ENCODE measurements at regions not wholly inside any gene's neighbourhood (a gene's known extent, or its start where the extent isn't known, plus 50 kb on each side); places are given as distances from the start of the nearest gene placed in this dataset.
"Not testable (repeated sequence)": the region's sequence is repeated elsewhere in the genome, so short reads cannot be mapped to it uniquely, and the experiment has no call there.

- H3K4me3 Mint-ChIP-seq, result no peak overlapping the region
- H3K4me1 Mint-ChIP-seq, result no peaks in the 10 kb centered on the region
- no peaks in the 10 kb centered on the region for H3K9me3 Mint-ChIP-seq
- no peak overlapping the region for H3K27ac Mint-ChIP-seq
- no peaks in the 10 kb centered on the region for H3K27me3 Mint-ChIP-seq
- CTCF ChIA-PET, result no interaction called here
- DNase-seq, result no peak
- H3K36me3 Mint-ChIP-seq, result no peaks in the 10 kb centered on the region
Observed at GRCh38 chr4:173685165-173685830, 155.3 kb upstream of the HAND2 start.

DNA sequence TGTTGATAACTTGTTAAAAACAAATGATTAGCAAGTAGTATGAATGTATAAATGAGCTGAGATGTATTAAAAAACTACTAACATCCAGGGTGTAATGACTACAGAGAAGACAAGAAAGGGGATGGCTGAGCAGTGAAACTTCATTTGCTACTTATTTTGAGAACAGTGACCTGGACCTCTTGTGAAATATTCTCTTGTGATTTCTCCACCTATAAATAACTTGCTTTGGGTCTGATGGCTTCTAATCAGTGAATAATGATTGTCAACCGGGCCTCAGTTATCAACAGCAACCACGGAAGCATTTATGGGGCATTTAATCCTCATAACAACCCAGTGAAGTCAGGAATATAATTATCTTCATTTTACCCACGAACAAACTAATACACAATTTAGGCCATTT is 154.2 kb upstream of the HAND2 start:
- CTCF ChIA-PET, result no interaction called here
- Mint-ChIP-seq H3K4me3 (no peak overlapping the region), H3K9me3 (no peaks in the 10 kb centered on the region), H3K27ac (no peak overlapping the region), H3K27me3 (no peaks in the 10 kb centered on the region), H3K36me3 (no peaks in the 10 kb centered on the region), H3K4me1 (no peaks in the 10 kb centered on the region)
- DNase-seq, result no peak

- H3K4me3 Mint-ChIP-seq, result no peak overlapping the region
- H3K27ac Mint-ChIP-seq, result no peak overlapping the region
- H3K27me3 Mint-ChIP-seq, result no peaks in the 10 kb centered on the region
- DNase-seq, result no peak
- CTCF ChIA-PET, result no interaction called here
- no peaks in the 10 kb centered on the region for H3K9me3 Mint-ChIP-seq
- H3K4me1 Mint-ChIP-seq, result no peaks in the 10 kb centered on the region
- H3K36me3 Mint-ChIP-seq, result no peaks in the 10 kb centered on the region
Observed at GRCh38 chr4:173682609-173683008, 152.6 kb upstream of the HAND2 start.

DNA sequence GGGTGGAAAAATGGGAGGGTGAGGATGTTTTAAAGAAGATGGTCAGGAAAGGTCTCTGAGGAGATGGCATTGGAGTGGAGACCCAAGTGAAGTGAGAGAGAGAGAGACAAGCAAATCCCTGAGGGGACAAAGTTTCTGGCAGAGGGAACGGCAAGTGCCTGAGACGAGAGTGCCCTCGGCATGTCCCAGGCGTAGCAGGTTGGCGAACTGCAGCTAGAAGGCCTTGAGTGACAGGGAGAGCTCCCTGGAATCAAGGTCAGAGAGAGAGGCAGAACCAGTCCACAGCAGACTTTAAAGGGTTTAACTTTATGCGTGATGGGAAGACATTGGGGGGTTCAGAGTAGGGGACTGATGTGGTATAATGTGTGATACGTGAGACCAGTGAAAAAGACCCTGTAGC is 150.2 kb upstream of the HAND2 start:
- CTCF ChIA-PET, result no interaction called here
- Mint-ChIP-seq H3K36me3 (no peaks in the 10 kb centered on the region), H3K27ac (no peak overlapping the region), H3K4me3 (no peak overlapping the region), H3K9me3 (no peaks in the 10 kb centered on the region), H3K27me3 (no peaks in the 10 kb centered on the region), H3K4me1 (no peaks in the 10 kb centered on the region)
- DNase-seq, result no peak

- no peaks in the 10 kb centered on the region for H3K27me3 Mint-ChIP-seq
- H3K36me3 Mint-ChIP-seq, result no peaks in the 10 kb centered on the region
- DNase-seq, result no peak
- CTCF ChIA-PET, result no interaction called here
- H3K27ac Mint-ChIP-seq, result no peak overlapping the region
- H3K9me3 Mint-ChIP-seq, result no peaks in the 10 kb centered on the region
- H3K4me3 Mint-ChIP-seq, result no peak overlapping the region
- no peaks in the 10 kb centered on the region for H3K4me1 Mint-ChIP-seq
Observed at GRCh38 chr4:173675446-173675845, 145.4 kb upstream of the HAND2 start.

DNA sequence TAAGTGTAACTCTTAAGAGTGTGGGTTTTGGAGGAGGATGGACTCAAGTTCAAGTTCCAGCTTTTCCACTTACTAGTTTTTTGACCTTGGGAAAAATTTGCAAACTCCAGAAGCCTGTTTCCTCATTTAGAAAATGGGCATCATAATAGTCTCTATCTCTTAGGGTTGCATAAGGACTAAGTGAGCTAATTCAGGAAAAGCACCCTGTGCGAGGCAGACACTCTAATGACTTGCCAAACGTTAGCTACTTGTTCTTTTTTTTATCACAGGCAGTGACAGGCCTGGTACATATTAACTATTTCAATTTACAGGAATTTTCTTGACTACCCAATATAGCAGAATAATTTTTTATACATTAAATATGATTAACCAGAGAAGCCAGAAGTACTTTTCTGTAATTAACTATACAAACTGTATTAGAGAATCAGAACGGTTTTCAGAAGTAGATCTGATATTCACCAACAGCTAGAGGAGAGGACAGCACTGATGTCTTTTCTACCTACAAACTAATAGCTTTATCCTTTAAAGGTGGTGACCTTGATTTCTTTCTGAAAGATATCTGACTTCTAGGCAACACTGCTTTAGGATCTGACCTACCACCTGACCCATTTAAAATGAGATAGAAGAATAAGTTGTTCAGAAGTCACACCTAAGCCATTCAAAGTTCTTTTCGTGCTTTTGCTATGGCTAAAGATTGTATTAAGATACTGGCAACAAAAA is 139.6 kb upstream of the HAND2 start:
- Mint-ChIP-seq H3K4me1 (no peaks in the 10 kb centered on the region), H3K27ac (no peak overlapping the region), H3K4me3 (no peak overlapping the region), H3K36me3 (no peaks in the 10 kb centered on the region), H3K9me3 (no peaks in the 10 kb centered on the region), H3K27me3 (no peaks in the 10 kb centered on the region)
- DNase-seq, result no peak
- CTCF ChIA-PET, result no interaction called here

DNA sequence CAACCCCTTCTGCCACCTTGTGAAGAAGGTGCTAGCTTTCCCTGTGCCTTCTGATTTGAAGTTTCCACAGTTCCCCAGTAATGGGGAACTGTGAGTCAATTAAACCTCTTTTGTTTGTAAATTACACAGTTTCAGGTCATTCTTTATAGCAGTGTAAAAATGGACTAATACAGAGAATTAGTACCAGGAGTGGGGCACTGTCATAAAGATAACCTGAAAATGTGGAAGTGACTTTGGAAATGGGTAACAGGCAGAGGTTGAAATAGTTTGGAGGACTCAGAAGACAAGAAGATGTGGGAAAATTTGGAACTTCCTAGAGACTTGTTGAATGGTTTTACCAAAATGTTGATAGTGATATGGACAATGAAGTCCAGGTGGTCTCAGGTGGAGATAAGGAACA is 131.0 kb upstream of the HAND2 start:
- CTCF ChIA-PET, result no interaction called here
- peaks cover 3% of the 10 kb centered on the region for H3K9me3 Mint-ChIP-seq

DNA sequence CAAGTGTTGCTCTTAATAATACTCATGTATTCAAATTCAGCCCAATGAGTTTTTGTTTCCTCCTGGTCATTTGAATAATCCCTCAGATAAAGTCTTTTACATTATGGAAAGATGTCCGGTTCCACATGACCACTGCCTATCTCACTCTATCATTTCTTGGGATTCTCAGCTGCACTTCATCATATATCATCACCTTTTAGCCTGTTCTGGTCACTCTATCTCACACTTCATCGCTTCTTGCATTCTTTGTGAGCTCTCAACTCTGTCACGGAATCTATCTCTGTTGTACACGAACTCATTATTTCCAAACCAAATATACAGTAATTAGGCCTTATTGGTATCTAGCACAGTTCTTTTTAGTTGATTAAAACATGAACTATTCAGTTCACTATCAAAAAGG is 126.9 kb upstream of the HAND2 start:
- CTCF ChIA-PET, result no interaction called here
- Mint-ChIP-seq H3K36me3 (no peaks in the 10 kb centered on the region), H3K27ac (no peak overlapping the region), H3K27me3 (no peaks in the 10 kb centered on the region), H3K4me3 (no peak overlapping the region), H3K4me1 (no peaks in the 10 kb centered on the region), H3K9me3 (peaks cover 3% of the 10 kb centered on the region)
- no peak for DNase-seq

More for the DNA sequence above, 131.0 kb upstream of the HAND2 start:
- Mint-ChIP-seq H3K4me3 (no peak overlapping the region), H3K36me3 (no peaks in the 10 kb centered on the region), H3K27me3 (no peaks in the 10 kb centered on the region), H3K27ac (no peak overlapping the region), H3K4me1 (no peaks in the 10 kb centered on the region)
- no peak for DNase-seq

GRCh38 chr4:173652283-173652931 is 122.4 kb upstream of the HAND2 start:
- Mint-ChIP-seq H3K4me1 (no peaks in the 10 kb centered on the region), H3K4me3 (no peak overlapping the region), H3K9me3 (no peaks in the 10 kb centered on the region), H3K27me3 (no peaks in the 10 kb centered on the region), H3K27ac (no peak overlapping the region), H3K36me3 (no peaks in the 10 kb centered on the region)
- CTCF ChIA-PET, result no interaction called here
- DNase-seq, result no peak

DNA sequence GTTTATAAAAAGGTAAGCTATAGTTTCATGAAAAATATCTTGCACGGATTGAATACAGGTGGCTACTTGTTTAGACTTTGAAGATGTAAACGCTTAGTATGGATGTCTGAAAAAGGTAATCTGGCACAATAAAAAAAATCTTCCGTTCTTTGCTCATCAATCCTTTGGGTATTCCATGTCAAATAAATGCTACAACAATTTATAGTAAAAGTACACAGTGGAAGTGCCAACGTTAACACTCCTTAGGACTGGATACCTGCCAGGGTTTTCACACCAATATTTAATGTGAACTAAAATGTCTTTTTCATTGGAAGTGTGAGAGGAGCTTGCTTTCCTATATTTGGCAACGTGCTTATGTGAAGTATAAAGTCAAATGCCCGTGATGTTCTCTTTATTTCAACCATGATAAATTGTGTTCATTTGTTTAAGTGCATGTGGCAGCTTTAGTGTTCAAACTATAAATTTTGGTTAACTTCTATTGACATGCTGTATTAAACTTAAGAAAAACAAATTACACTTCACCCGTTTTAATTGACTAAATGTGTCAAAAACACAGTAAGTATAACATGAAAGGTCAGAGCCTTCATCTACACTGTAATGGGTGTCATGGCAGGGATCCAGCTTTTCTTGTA is 121.7 kb upstream of the HAND2 start:
- Mint-ChIP-seq H3K9me3 (no peaks in the 10 kb centered on the region), H3K27ac (no peak overlapping the region), H3K4me1 (no peaks in the 10 kb centered on the region), H3K27me3 (no peaks in the 10 kb centered on the region), H3K36me3 (no peaks in the 10 kb centered on the region), H3K4me3 (no peak overlapping the region)
- CTCF ChIA-PET, result no interaction called here
- no peak for DNase-seq

GRCh38 chr4:173647902-173648301 is 117.9 kb upstream of the HAND2 start:
- no peaks in the 10 kb centered on the region for H3K36me3 Mint-ChIP-seq
- DNase-seq, result no peak
- H3K27me3 Mint-ChIP-seq, result no peaks in the 10 kb centered on the region
- no peaks in the 10 kb centered on the region for H3K9me3 Mint-ChIP-seq
- no peak overlapping the region for H3K27ac Mint-ChIP-seq
- no peak overlapping the region for H3K4me3 Mint-ChIP-seq
- CTCF ChIA-PET, result no interaction called here
- no peaks in the 10 kb centered on the region for H3K4me1 Mint-ChIP-seq

DNA sequence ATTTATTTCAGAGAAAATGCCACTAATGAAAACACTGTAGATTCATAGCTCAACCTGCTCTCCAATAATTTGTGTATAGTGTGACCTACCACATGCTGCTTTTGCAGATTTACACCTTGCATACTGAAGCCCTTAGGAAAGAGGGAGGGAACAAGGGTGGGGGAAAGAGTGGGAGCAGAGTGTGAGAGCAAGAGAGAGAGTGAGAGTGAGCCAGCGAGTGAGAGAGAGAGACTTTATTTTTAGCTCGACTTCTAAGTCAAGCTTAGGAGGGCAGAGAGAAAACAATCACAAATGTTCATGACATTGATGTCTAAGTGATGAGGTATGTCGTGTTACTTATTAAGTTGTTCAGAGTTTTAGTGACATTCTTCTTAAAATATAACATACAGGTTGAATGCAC is 112.5 kb upstream of the HAND2 start:
- DNase-seq, result no peak
- Mint-ChIP-seq H3K36me3 (no peaks in the 10 kb centered on the region), H3K27ac (no peak overlapping the region), H3K4me3 (no peak overlapping the region), H3K4me1 (no peaks in the 10 kb centered on the region), H3K9me3 (no peaks in the 10 kb centered on the region), H3K27me3 (no peaks in the 10 kb centered on the region)
- CTCF ChIA-PET, result interaction anchor here (0.7 kb wide), 1 partner anchor 392 kb away, joined by 3 read pairs; no protein-coding TSS in a partner anchor

- peaks cover 5% of the 10 kb centered on the region for H3K9me3 Mint-ChIP-seq
- no peaks in the 10 kb centered on the region for H3K27me3 Mint-ChIP-seq
- H3K4me1 Mint-ChIP-seq, result no peaks in the 10 kb centered on the region
- CTCF ChIA-PET, result no interaction called here
- H3K4me3 Mint-ChIP-seq, result no peak overlapping the region
- H3K36me3 Mint-ChIP-seq, result no peaks in the 10 kb centered on the region
- no peak overlapping the region for H3K27ac Mint-ChIP-seq
- DNase-seq, result no peak
Observed at GRCh38 chr4:173635395-173635794, 105.4 kb upstream of the HAND2 start.

DNA sequence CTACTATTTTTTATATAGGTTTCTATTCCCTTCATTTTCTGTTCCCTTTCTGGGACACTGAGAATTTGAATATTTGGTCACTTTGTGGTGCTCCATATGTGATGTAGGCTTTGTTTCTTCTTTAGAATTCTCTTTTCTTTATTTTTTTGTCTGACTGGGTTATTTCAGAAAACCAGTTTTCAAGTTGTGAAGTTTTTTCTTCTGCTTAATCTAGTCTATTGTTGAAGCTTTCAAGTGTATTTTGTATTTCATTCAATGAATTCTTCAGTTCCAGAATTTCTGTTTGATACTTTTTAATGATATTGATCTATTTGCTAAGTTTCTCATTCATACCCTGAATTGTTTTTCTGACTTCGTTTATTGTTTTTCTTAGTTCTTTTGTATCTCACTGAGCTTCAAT is 96.2 kb upstream of the HAND2 start:
- Mint-ChIP-seq H3K4me1 (no peaks in the 10 kb centered on the region), H3K36me3 (no peaks in the 10 kb centered on the region), H3K27ac (no peak overlapping the region), H3K9me3 (peaks cover 21% of the 10 kb centered on the region), H3K4me3 (no peak overlapping the region), H3K27me3 (no peaks in the 10 kb centered on the region)
- no peak for DNase-seq
- CTCF ChIA-PET, result no interaction called here

- H3K4me3 Mint-ChIP-seq, H3K27me3 Mint-ChIP-seq, CTCF ChIA-PET: not testable (repeated sequence)
Observed at GRCh38 chr4:173618648-173619047, 88.6 kb upstream of the HAND2 start.

More at GRCh38 chr4:173618648-173619047, 88.6 kb upstream of the HAND2 start:
- H3K9me3 Mint-ChIP-seq, result peaks cover 13% of the 10 kb centered on the region
- not testable (repeated sequence) for H3K27ac Mint-ChIP-seq, H3K36me3 Mint-ChIP-seq, H3K4me1 Mint-ChIP-seq, DNase-seq
